RWPE2 (cell line): ENCODE measurements at regions not wholly inside any gene's neighbourhood (a gene's known extent, or its start where the extent isn't known, plus 50 kb on each side); places are given as distances from the start of the nearest gene placed in this dataset.

Experiments used
- ATAC-seq: fragments of 200-7000 bp; cut with Tn5 transposase; 3 replicates; pipeline ENCODE4 v1.9.1; 2021; ENCODE audit warnings: low read depth
- DNase-seq: peaks from one replicate; pipeline ENCODE4 v3.0.0-alpha.2; 2020; ENCODE audit warnings: low spot score
- H3K27ac ChIP-seq: fragments of 450-650 bp; 2 replicates; pipeline ENCODE4 v1.5.1; 2017; ENCODE audit warnings: mild to moderate bottlenecking; ENCODE audit not compliant: poor library complexity, severe bottlenecking
- H3K27me3 ChIP-seq: fragments of 250-450 bp; sonication (Bioruptor Pico); 2 replicates; pipeline ENCODE4 v1.5.1; 2021; ENCODE audit warnings: mild to moderate bottlenecking, moderate library complexity; ENCODE audit not compliant: insufficient read depth, poor library complexity, severe bottlenecking
- H3K36me3 ChIP-seq: fragments of 250-450 bp; sonication (Bioruptor Pico); 2 replicates; pipeline ENCODE4 v1.5.1; 2020; ENCODE audit warnings: low read depth, mild to moderate bottlenecking, moderate library complexity
- H3K4me1 ChIP-seq: fragments of 250-450 bp; sonication (Bioruptor Pico); 2 replicates; pipeline ENCODE4 v1.5.1; 2021; ENCODE audit warnings: mild to moderate bottlenecking, moderate library complexity; ENCODE audit not compliant: insufficient read depth, poor library complexity, severe bottlenecking
- H3K4me3 ChIP-seq: fragments of 250-450 bp; sonication (Bioruptor Pico); 2 replicates; pipeline ENCODE4 v1.5.1; 2021; ENCODE audit warnings: mild to moderate bottlenecking, moderate library complexity; ENCODE audit not compliant: severe bottlenecking
- H3K9me3 ChIP-seq: fragments of 250-450 bp; sonication (Bioruptor Pico); 2 replicates; pipeline ENCODE4 v1.5.1; 2021; ENCODE audit warnings: mild to moderate bottlenecking, moderate library complexity; ENCODE audit not compliant: severe bottlenecking
- CTCF ChIP-seq: fragments of 450-650 bp; IDR thresholded peaks from one replicate; pipeline ENCODE4 v1.5.1; 2017; ENCODE audit warnings: mild to moderate bottlenecking, moderate library complexity; ENCODE audit not compliant: poor library complexity, severe bottlenecking

GRCh38 chr18:39998317-39998716 is 1956.7 kb upstream of the PIK3C3 start:
- DNase-seq (no peak), ATAC-seq (no peak)
- Histone ChIP-seq H3K9me3 (no peaks in the 10 kb centered on the region), H3K27ac (no peak overlapping the region), H3K36me3 (no peaks in the 10 kb centered on the region), H3K4me3 (no peak overlapping the region), H3K27me3 (no peaks in the 10 kb centered on the region), H3K4me1 (no peaks in the 10 kb centered on the region)
- no peak for TF ChIP-seq CTCF

- no peaks in the 10 kb centered on the region for H3K4me1 ChIP-seq
- H3K9me3 ChIP-seq = no peaks in the 10 kb centered on the region
- no peaks in the 10 kb centered on the region for H3K27me3 ChIP-seq
- H3K36me3 ChIP-seq = no peaks in the 10 kb centered on the region
- ATAC-seq (peak; percentile 45; the same call in 2 of the 3 replicates), DNase-seq (no peak)
- H3K4me3 ChIP-seq = no peak overlapping the region
- H3K27ac ChIP-seq = no peak overlapping the region
- TF ChIP-seq CTCF = no peak
Measured at GRCh38 chr18:39994498-39994897, 1960.5 kb upstream of the PIK3C3 start.

GRCh38 chr18:39991696-39992265 is 1963.3 kb upstream of the PIK3C3 start:
- H3K4me1 ChIP-seq = no peaks in the 10 kb centered on the region
- ATAC-seq (no peak), DNase-seq (no peak)
- H3K27me3 ChIP-seq = no peaks in the 10 kb centered on the region
- no peaks in the 10 kb centered on the region for H3K9me3 ChIP-seq
- H3K36me3 ChIP-seq = no peaks in the 10 kb centered on the region
- no peak overlapping the region for H3K4me3 ChIP-seq
- no peak overlapping the region for H3K27ac ChIP-seq
- TF ChIP-seq CTCF = no peak

- Histone ChIP-seq H3K27ac (no peak overlapping the region), H3K36me3 (no peaks in the 10 kb centered on the region), H3K4me1 (no peaks in the 10 kb centered on the region), H3K9me3 (no peaks in the 10 kb centered on the region), H3K27me3 (no peaks in the 10 kb centered on the region), H3K4me3 (no peak overlapping the region)
- DNase-seq = no peak
- TF ChIP-seq CTCF = no peak
- no peak for ATAC-seq
Measured at GRCh38 chr18:39990540-39990939, 1964.5 kb upstream of the PIK3C3 start.

- no peak for TF ChIP-seq CTCF
- Histone ChIP-seq H3K27me3 (no peaks in the 10 kb centered on the region), H3K27ac (no peak overlapping the region), H3K36me3 (no peaks in the 10 kb centered on the region), H3K4me3 (no peak overlapping the region), H3K9me3 (no peaks in the 10 kb centered on the region), H3K4me1 (no peaks in the 10 kb centered on the region)
- DNase-seq (no peak), ATAC-seq (no peak)
Measured at GRCh38 chr18:39976771-39977170, 1978.3 kb upstream of the PIK3C3 start.
